Motor neuron (in vitro differentiated cells): ENCODE measurements at regions not wholly inside any gene's neighbourhood (a gene's known extent, or its start where the extent isn't known, plus 50 kb on each side); places are given as distances from the start of the nearest gene placed in this dataset.
"Not testable (repeated sequence)": the region's sequence is repeated elsewhere in the genome, so short reads cannot be mapped to it uniquely, and the experiment has no call there.

Experiments
- ATAC-seq, 8 experiments: fragments of 200-7000 bp; cut with Tn5 transposase; replicated peaks in 6 of 8; 2 replicates each; pipeline ENCODE4 v1.8.0; 2021; ENCODE audit warnings: mild to moderate bottlenecking in 8 of 8, moderate library complexity in 8 of 8
- H3K27ac ChIP-seq, 2 donors: fragments of 250-450 bp; sonication (Bioruptor Pico); 2 replicates each; pipeline ENCODE4 v1.9.0; 2021; ENCODE audit warnings: antibody characterized with exemption in 2 of 2, mild to moderate bottlenecking in 2 of 2, moderate library complexity in 1 of 2
- H3K4me1 ChIP-seq, 2 donors: fragments of 250-450 bp; sonication (Bioruptor Pico); replicated peaks in 1 of 2; 2 replicates each; pipeline ENCODE4 v1.6.1; 2021; ENCODE audit warnings: antibody characterized with exemption in 2 of 2, mild to moderate bottlenecking in 2 of 2, moderate library complexity in 1 of 2
- H3K4me3 ChIP-seq, 5 donors: fragments of 250-450 bp; sonication (Bioruptor Pico); 2 replicates each; pipeline ENCODE4 v1.9.0; 2021; ENCODE audit warnings: antibody characterized with exemption in 5 of 5, mild to moderate bottlenecking in 5 of 5, moderate library complexity in 4 of 5
- WGBS, 10 experiments: fragments of 450-650 bp; shearing (Covaris generic); methylation state at CpG; one replicate each; pipeline ENCODE4 v1.0.0; 2022; 5-methylcytosine and 5-hydroxymethylcytosine counted together
- in situ Hi-C, 9 experiments: fragments of 400-800 bp; cut with MboI; loops; one replicate each; pipeline ENCODE4 v1.15.0; 2021; ENCODE audit warnings: low sequenced_read_pairs in 9 of 9, low pct_unique_long_range_greater_than_20kb in 2 of 9; ENCODE audit not compliant: unreplicated experiment in 9 of 9

DNA sequence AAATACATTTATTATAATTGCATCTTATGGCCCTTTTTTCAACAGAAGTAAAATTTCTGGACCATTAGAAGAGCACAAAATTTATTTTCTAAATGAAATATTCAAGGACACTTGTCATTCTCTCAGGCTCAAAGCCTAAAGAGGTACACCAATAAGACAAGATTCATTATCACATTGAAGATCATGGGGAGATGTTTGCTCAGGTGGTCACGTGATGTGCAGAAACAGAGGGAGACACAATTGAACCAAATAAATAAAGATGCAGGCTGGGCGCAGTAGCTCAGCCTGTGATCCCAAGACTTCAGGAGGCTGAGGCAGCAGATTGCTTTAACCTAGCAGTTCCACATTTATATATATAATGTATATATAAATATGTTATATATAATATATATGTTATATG lies 53.2 kb upstream of the TMEM254 start:
- Histone ChIP-seq H3K27ac (no peak overlapping the region), H3K4me1 (no peaks in the 10 kb centered on the region), H3K4me3 (no peak overlapping the region)
- WGBS, 10 experiments = 17 to 100% (median 80%) methylated on average over 1 to 2 of the region's 2 CpGs; no CpG with 5 or more reads in 3 of the 10 experiments
- in situ Hi-C loops = no loop called here
- ATAC-seq = no peak

DNA sequence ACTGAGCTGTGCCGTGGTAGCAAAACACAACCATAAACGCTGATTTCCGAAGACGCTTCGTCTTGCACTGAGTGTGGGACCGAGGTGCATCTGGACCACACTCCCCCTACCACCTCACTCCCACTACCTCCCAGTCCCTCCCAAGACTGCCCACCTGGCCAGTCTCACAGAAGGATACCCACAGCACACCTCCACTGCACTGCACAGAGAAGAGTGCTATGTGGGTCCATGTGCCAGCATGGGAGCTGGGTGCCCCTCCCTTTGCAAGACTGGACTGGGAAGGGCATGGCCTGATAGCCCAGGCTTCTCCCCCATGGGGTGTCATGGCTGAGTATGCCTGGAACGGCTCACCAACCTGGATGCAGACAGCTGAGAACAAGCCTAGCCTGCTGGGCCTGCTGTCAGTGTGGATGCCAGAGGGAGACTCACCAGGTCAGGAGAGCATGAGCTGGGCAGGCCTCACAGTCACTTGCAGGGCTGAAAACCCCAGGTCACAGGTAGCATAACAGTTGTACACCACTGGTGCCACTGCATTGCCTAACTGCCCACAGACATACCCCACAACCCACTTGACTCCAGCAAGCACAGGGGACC lies 56.0 kb upstream of the TMEM254 start:
- ATAC-seq, H3K4me1 ChIP-seq, H3K27ac ChIP-seq, H3K4me3 ChIP-seq: not testable (repeated sequence)
- 80% methylated on average over 1 of the region's 7 CpGs; no CpG with 5 or more reads in 9 of the 10 experiments for WGBS, 10 experiments
- in situ Hi-C loops = loop anchor here in 1 of 9 experiments (25.0 kb wide), 1 partner anchor 110 kb away; no protein-coding TSS in a partner anchor

DNA sequence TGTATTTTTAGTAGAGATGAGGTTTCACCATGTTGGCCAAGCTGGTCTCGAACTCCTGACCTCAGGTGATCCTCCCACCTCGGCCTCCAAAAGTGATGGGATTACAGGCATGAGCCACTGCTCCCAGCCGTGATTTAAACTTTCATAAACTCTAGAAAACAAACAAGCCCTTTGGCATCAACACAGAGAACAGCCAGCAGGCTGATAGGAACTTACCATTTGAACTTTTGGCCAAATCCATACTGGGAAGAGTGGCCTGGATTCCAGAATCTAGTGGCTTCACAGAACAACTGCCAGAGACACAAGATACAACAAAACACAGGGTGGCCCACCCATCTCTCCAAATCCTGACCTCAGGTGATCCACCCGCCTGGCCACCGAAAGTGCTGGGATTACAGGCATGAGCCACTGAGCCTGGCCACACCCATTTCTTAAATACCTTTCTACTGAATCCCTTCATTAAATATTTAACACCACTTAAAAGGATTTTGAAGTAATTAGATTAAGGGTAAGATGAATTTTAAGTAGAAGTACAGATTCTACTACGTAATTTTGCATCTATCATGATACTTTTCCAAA lies 60.0 kb upstream of the TMEM254 start:
- H3K27ac ChIP-seq, H3K4me1 ChIP-seq, H3K4me3 ChIP-seq: not testable (repeated sequence)
- in situ Hi-C loops = loop anchor here in 1 of 9 experiments (25.0 kb wide), 1 partner anchor 106 kb away; no protein-coding TSS in a partner anchor
- 49 to 100% (median 85%) methylated on average over 1 to 5 of the region's 6 CpGs; no CpG with 5 or more reads in 1 of the 10 experiments for WGBS, 10 experiments
- peak in 1 of 8 experiments; percentile 22 for ATAC-seq

DNA sequence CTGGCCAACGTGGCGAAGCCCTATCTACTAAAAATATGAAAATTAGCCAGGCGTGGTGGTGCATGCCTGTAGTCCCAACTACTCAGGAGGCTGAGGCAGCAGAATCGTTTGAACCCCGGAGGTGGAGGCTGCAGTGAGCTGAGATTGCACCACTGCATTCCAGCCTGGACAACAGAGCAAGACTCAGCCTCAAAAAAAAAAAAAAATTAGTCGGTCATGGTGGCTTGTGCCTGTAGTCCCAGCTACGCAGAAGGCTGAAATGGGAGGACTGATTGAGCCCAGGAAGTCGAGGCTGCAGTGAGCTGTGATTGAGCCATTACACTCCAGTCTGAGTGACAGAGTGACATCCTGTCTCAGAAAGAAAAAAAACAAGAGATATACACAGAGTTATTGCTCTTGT lies 61.3 kb upstream of the TMEM254 start:
- H3K27ac ChIP-seq = not testable (repeated sequence)
- in situ Hi-C loops = loop anchor here in 1 of 9 experiments (25.0 kb wide), 1 partner anchor 105 kb away; no protein-coding TSS in a partner anchor

DNA sequence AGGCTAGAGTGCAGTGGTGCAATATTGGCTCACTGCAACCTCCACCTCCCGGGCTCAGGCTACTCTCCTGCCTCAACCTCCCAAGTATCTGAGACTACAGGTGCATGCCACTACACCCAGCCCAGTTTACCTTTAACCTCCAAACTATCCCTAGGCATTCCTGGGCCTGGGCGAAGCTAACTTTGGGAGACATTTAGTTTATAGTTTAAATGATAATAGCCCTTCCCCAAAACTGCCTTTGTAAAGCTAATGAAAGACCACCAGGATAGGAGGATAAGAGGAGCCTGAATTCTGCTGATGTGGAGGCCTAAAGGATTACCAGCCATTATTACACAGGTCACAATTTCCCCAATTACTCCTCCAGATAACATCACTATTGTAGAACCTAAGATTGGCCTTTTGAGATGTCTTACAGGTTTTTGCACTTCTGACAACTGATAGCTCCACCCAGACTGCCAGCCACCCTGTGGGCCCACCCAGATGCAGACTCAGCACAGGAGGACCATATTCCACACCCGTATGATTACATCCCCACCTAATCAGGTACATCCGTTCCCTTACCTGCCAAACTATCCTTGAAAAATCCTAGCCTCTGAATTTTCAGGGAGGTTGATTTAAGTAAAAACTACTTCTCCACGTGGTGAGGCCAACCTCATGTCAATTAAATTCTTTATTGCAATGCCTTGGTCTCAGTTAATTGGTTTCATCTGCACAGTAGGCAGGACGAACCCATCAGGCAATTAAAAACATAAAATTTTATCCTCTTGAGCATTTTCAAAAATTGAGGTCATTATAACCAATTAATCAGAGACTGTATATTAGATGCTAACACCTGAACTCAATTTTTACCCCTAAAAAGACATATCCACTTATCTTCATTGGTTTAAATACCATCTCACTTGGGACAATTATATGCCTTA lies 62.3 kb upstream of the TMEM254 start:
- H3K4me3 ChIP-seq = no peak overlapping the region
- 0 to 79% (median 56%) methylated on average over 1 to 6 of the region's 6 CpGs for WGBS, 10 experiments
- no peak overlapping the region for H3K27ac ChIP-seq

More for the DNA sequence above, 61.3 kb upstream of the TMEM254 start:
- not testable (repeated sequence) for ATAC-seq, H3K4me1 ChIP-seq, H3K4me3 ChIP-seq
- WGBS, 10 experiments = 20 to 100% (median 80%) methylated on average over 1 to 8 of the region's 8 CpGs; no CpG with 5 or more reads in 2 of the 10 experiments

DNA sequence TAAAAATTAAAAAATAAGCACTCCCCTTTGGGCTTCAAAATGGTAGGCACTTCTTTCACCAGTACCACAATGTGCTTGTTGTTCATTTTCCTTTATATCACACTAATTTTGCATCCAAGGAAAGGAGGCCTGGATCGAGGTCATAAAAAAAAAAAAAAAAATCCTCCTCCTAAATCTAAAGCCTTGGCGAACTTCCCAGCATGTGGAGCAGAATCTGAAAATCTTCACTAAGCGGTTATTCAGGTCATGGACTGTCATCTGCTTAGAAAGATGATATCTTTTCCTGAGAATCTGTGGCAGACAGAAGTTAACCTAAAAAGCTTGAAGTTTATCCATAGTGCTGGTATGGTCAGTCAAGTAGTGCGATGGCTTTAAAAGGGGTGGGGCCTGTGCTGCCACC lies 64.2 kb upstream of the SFTPD start:
- in situ Hi-C loops = loop anchor here in 1 of 9 experiments (25.0 kb wide), 1 partner anchor 101 kb away; no protein-coding TSS in a partner anchor
- not testable (repeated sequence) for H3K4me3 ChIP-seq, H3K27ac ChIP-seq, H3K4me1 ChIP-seq, ATAC-seq
- 13 to 90% (median 66%) methylated on average over 1 to 4 of the region's 4 CpGs; no CpG with 5 or more reads in 2 of the 10 experiments for WGBS, 10 experiments

More for the DNA sequence above, 62.3 kb upstream of the TMEM254 start:
- in situ Hi-C loops = loop anchor here in 1 of 9 experiments (25.0 kb wide), 1 partner anchor 104 kb away; no protein-coding TSS in a partner anchor
- no peaks in the 10 kb centered on the region for H3K4me1 ChIP-seq
- ATAC-seq = no peak

DNA sequence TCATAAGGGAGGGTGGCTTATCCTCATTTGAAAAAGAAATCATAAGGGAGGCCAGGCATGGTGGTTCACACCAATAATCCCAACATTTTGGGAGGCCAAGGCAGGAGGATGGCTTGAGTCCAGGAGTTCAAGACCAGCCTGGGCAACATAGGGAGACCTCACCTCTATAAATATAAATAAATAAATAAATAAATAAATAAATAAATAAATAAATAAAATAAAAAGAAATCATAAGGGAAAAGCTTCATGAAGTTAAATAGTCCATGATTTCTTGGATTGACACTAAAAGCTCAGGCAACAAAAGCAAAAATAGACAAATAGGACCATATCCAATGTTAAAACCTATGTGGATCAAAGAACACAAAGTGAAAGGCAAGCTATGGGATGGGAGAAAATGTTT lies 62.2 kb upstream of the SFTPD start:
- not testable (repeated sequence) for H3K27ac ChIP-seq, ATAC-seq, H3K4me3 ChIP-seq, H3K4me1 ChIP-seq
- in situ Hi-C loops = loop anchor here in 1 of 9 experiments (25.0 kb wide), 1 partner anchor 99 kb away; no protein-coding TSS in a partner anchor

DNA sequence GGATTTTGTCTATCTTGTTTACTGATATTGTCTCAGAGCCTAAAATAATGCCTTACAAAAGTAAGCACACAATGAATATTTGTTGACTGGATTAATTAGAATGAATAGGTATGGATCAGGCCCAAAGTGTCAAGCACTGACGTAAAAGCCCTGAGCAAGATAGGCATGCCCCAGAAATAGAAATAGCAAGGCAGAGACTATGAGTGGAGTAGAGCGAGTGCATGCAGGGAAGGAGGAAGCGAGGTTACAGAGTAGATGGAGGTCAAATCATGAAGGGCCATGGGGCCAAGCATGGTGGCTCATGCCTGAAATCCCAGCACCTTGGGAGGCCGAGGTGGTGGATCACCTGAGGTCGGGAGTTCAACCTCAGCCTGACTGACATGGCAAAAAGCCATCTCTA lies 51.6 kb upstream of the SFTPD start:
- Histone ChIP-seq H3K4me3 (no peak overlapping the region), H3K4me1 (peaks cover 0 to 5% of the 10 kb centered on the region in 2 donors), H3K27ac (no peak overlapping the region)
- in situ Hi-C loops = loop anchor here in 1 of 9 experiments (25.0 kb wide), 1 partner anchor 88 kb away; no protein-coding TSS in a partner anchor
- ATAC-seq = no peak
- 36 to 100% (median 92%) methylated on average over 1 to 5 of the region's 5 CpGs; no CpG with 5 or more reads in 1 of the 10 experiments for WGBS, 10 experiments
